H7 (cell line): ENCODE measurements at regions not wholly inside any gene's neighbourhood (a gene's known extent, or its start where the extent isn't known, plus 50 kb on each side); places are given as distances from the start of the nearest gene placed in this dataset.
"Not testable (repeated sequence)": the region's sequence is repeated elsewhere in the genome, so short reads cannot be mapped to it uniquely, and the experiment has no call there.

Experiments
- DNase-seq: peaks from one replicate; pipeline ENCODE4 v3.0.0; 2012
- H3K27me3 ChIP-seq: 2 replicates; pipeline ENCODE4 v1.6.0; 2011; ENCODE audit warnings: mild to moderate bottlenecking, low read length; ENCODE audit not compliant: control insufficient read depth, insufficient read depth
- H3K36me3 ChIP-seq: replicated peaks from 2 replicates; pipeline ENCODE4 v1.5.1; 2011; ENCODE audit warnings: low read length; ENCODE audit not compliant: control insufficient read depth, insufficient read depth
- H3K4me3 ChIP-seq: 2 replicates; pipeline ENCODE4 v1.5.1; 2011; ENCODE audit warnings: low read depth, mild to moderate bottlenecking, control low read depth, low read length, moderate library complexity; ENCODE audit not compliant: insufficient read depth

GRCh38 chr14:41549821-41550607, 56.7 kb upstream of the LRFN5 start:
- Histone ChIP-seq H3K36me3 (no peaks in the 10 kb centered on the region), H3K4me3 (no peak overlapping the region), H3K27me3 (no peaks in the 10 kb centered on the region)
- no peak for DNase-seq

GRCh38 chr14:41549282-41549681, 57.4 kb upstream of the LRFN5 start:
- Histone ChIP-seq H3K36me3 (no peaks in the 10 kb centered on the region), H3K4me3 (no peak overlapping the region), H3K27me3 (no peaks in the 10 kb centered on the region)
- no peak for DNase-seq

GRCh38 chr14:41548666-41549065, 58.0 kb upstream of the LRFN5 start:
- Histone ChIP-seq H3K36me3 (no peaks in the 10 kb centered on the region), H3K4me3 (no peak overlapping the region), H3K27me3 (no peaks in the 10 kb centered on the region)
- DNase-seq: no peak

- DNase-seq: no peak
- H3K36me3 ChIP-seq: no peaks in the 10 kb centered on the region
- no peaks in the 10 kb centered on the region for H3K27me3 ChIP-seq
These were observed 65.3 kb upstream of the LRFN5 start for GRCh38 chr14:41541333-41541732.

GRCh38 chr14:41532255-41532654, 74.4 kb upstream of the LRFN5 start:
- no peak overlapping the region for H3K4me3 ChIP-seq
- H3K36me3 ChIP-seq: no peaks in the 10 kb centered on the region
- DNase-seq: no peak
- no peaks in the 10 kb centered on the region for H3K27me3 ChIP-seq

More at GRCh38 chr14:41541333-41541732, 65.3 kb upstream of the LRFN5 start:
- H3K4me3 ChIP-seq: no peak overlapping the region

- Histone ChIP-seq H3K36me3 (no peaks in the 10 kb centered on the region), H3K4me3 (no peak overlapping the region), H3K27me3 (no peaks in the 10 kb centered on the region)
- DNase-seq: no peak
These were observed 84.8 kb upstream of the LRFN5 start for GRCh38 chr14:41521891-41522290.

GRCh38 chr14:41518030-41518429, 88.6 kb upstream of the LRFN5 start:
- DNase-seq: not testable (repeated sequence)

GRCh38 chr14:41506552-41506951, 100.1 kb upstream of the LRFN5 start:
- no peak for DNase-seq
- Histone ChIP-seq H3K27me3 (no peaks in the 10 kb centered on the region), H3K36me3 (no peaks in the 10 kb centered on the region), H3K4me3 (no peak overlapping the region)

More at GRCh38 chr14:41518030-41518429, 88.6 kb upstream of the LRFN5 start:
- H3K27me3 ChIP-seq, H3K36me3 ChIP-seq: not testable (repeated sequence)
- peak overlapping the region; percentile 17; the same call in 1 of the 2 replicates for H3K4me3 ChIP-seq

GRCh38 chr14:41505491-41505890, 101.2 kb upstream of the LRFN5 start:
- H3K36me3 ChIP-seq: no peaks in the 10 kb centered on the region
- H3K27me3 ChIP-seq: no peaks in the 10 kb centered on the region
- peak; percentile 18 for DNase-seq
- H3K4me3 ChIP-seq: no peak overlapping the region

GRCh38 chr14:41498959-41499358, 107.7 kb upstream of the LRFN5 start:
- Histone ChIP-seq H3K4me3 (no peak overlapping the region), H3K36me3 (no peaks in the 10 kb centered on the region), H3K27me3 (no peaks in the 10 kb centered on the region)
- DNase-seq: no peak

GRCh38 chr14:41490323-41490722, 116.4 kb upstream of the LRFN5 start:
- H3K27me3 ChIP-seq: no peaks in the 10 kb centered on the region
- no peaks in the 10 kb centered on the region for H3K36me3 ChIP-seq
- DNase-seq: no peak
- no peak overlapping the region for H3K4me3 ChIP-seq

GRCh38 chr14:41489315-41489972, 117.2 kb upstream of the LRFN5 start:
- H3K4me3 ChIP-seq: no peak overlapping the region
- H3K36me3 ChIP-seq: no peaks in the 10 kb centered on the region
- H3K27me3 ChIP-seq: no peaks in the 10 kb centered on the region
- DNase-seq: no peak

- H3K36me3 ChIP-seq: no peaks in the 10 kb centered on the region
- no peaks in the 10 kb centered on the region for H3K27me3 ChIP-seq
- DNase-seq: no peak
- H3K4me3 ChIP-seq: no peak overlapping the region
These were observed 118.3 kb upstream of the LRFN5 start for GRCh38 chr14:41488401-41488800.

GRCh38 chr14:41482861-41483260, 123.8 kb upstream of the LRFN5 start:
- H3K27me3 ChIP-seq: no peaks in the 10 kb centered on the region
- DNase-seq: no peak
- no peaks in the 10 kb centered on the region for H3K36me3 ChIP-seq
- H3K4me3 ChIP-seq: no peak overlapping the region

GRCh38 chr14:41476526-41476925, 130.2 kb upstream of the LRFN5 start:
- Histone ChIP-seq H3K27me3 (no peaks in the 10 kb centered on the region), H3K36me3 (no peaks in the 10 kb centered on the region), H3K4me3 (no peak overlapping the region)
- no peak for DNase-seq
